HCT116 (cell line): ENCODE measurements at regions not wholly inside any gene's neighbourhood (a gene's known extent, or its start where the extent isn't known, plus 50 kb on each side); places are given as distances from the start of the nearest gene placed in this dataset.

Experiments used
- ATAC-seq: fragments of 200-7000 bp; cut with Tn5 transposase; 2 replicates; pipeline ENCODE4 v1.9.1; 2020; ENCODE audit warnings: mild to moderate bottlenecking, moderate library complexity
- BruUV-seq: library from RNA; stranded (reverse); fragments of 400-500 nt; replicated peaks from 2 replicates; lab custom pipeline; 2021; lab: Mats Ljungman, UMichigan
- CTCF ChIA-PET: fragments of 300-600 bp; sonication (Branson Sonifier 250); formaldehyde crosslinking; loops from one replicate; lab custom pipeline; 2021; ENCODE audit warnings: antibody characterized with exemption; lab: Charles Lee
- POLR2A ChIA-PET: fragments of 300-600, 350-600 bp; sonication (Branson Sonifier 250); formaldehyde crosslinking; loops from one replicate; lab custom pipeline; 2021; ENCODE audit warnings: antibody characterized with exemption; lab: Charles Lee
- RAD21 ChIA-PET, 2 experiments: fragments of 300-600 bp; sonication (Branson Sonifier 250); formaldehyde crosslinking; loops; one replicate each; lab custom pipeline; 2023; ENCODE audit warnings: low total read pairs in 2 of 2; ENCODE audit not compliant: uncharacterized antibody in 2 of 2, unreplicated experiment in 2 of 2, low non-redundant PET in 1 of 2; lab: Charles Lee
- DNase-seq: peaks from one replicate; pipeline ENCODE4 v3.0.0-alpha.2; 2010; ENCODE audit warnings: low read depth, low spot score
- H2AFZ ChIP-seq: fragments of 200-600 bp; shearing (Covaris generic), sonication (generic); 2 replicates; pipeline ENCODE4 v1.6.1; 2017; ENCODE audit warnings: low read depth, mixed run types, mixed read lengths, antibody characterized with exemption, low read length; ENCODE audit not compliant: poor library complexity, severe bottlenecking
- H3K27ac ChIP-seq: 2 replicates; pipeline ENCODE4 v1.5.1; 2012; ENCODE audit warnings: low read depth, low read length
- H3K27me3 ChIP-seq: fragments of 200-600 bp; sonication (generic); 2 replicates; pipeline ENCODE4 v1.6.1; 2016; ENCODE audit warnings: mixed run types, low read length, mixed read lengths; ENCODE audit not compliant: insufficient read depth
- H3K36me3 ChIP-seq, 2 experiments: fragments of 200-500 bp in 1 of 2; fragments of 200-600 bp in 1 of 2; sonication (Bioruptor generic) in 1 of 2; sonication (generic) in 1 of 2; 2 replicates each; pipeline versions ENCODE4 v1.5.1 to v1.6.1; 2014 to 2016; ENCODE audit warnings: low read length in 2 of 2, inconsistent platforms in 1 of 2, mixed read lengths in 1 of 2, mixed run types in 1 of 2; ENCODE audit not compliant: insufficient read depth in 2 of 2, control insufficient read depth in 1 of 2
- H3K4me1 ChIP-seq, 2 experiments: fragments of 200-600 bp in 1 of 2; sonication (generic) in 1 of 2; 2 replicates each; pipeline versions ENCODE4 v1.5.1 to v1.6.1; 2012 to 2017; ENCODE audit warnings: low read length in 2 of 2, inconsistent platforms in 1 of 2, mild to moderate bottlenecking in 1 of 2, mixed read lengths in 1 of 2, mixed run types in 1 of 2, moderate library complexity in 1 of 2; ENCODE audit not compliant: insufficient read depth in 2 of 2, control insufficient read depth in 1 of 2
- H3K4me2 ChIP-seq: fragments of 200-600 bp; sonication (generic); 2 replicates; pipeline ENCODE4 v1.6.1; 2017; ENCODE audit warnings: mixed run types, low read length, mixed read lengths
- H3K4me3 ChIP-seq, 2 experiments: fragments of 200-600 bp in 1 of 2; sonication (generic) in 1 of 2; replicated peaks in 1 of 2; 2 replicates each; pipeline ENCODE4 v1.5.1; 2011 to 2016; ENCODE audit warnings: low read length in 2 of 2, control low read depth in 1 of 2, low read depth in 1 of 2, mild to moderate bottlenecking in 1 of 2, mixed read lengths in 1 of 2, mixed run types in 1 of 2
- H3K79me2 ChIP-seq: fragments of 200-600 bp; sonication (generic); 2 replicates; pipeline ENCODE4 v1.6.1; 2017; ENCODE audit warnings: mild to moderate bottlenecking, mixed run types, low read length, moderate library complexity, mixed read lengths; ENCODE audit not compliant: insufficient read depth
- H3K9ac ChIP-seq: fragments of 200-600 bp; sonication (generic); 2 replicates; pipeline ENCODE4 v1.6.1; 2016; ENCODE audit warnings: low read length, mixed read lengths
- H3K9me2 ChIP-seq: fragments of 200-600 bp; sonication (generic), shearing (Covaris generic); 2 replicates; pipeline ENCODE4 v1.6.1; 2017; ENCODE audit warnings: mixed run types, mild to moderate bottlenecking, moderate library complexity; ENCODE audit not compliant: insufficient read depth
- H3K9me3 ChIP-seq, 2 experiments: fragments of 200-500 bp in 1 of 2; fragments of 200-600 bp in 1 of 2; sonication (Bioruptor generic) in 1 of 2; sonication (generic) in 1 of 2; 2 replicates each; pipeline ENCODE4 v1.6.1; 2014 to 2017; ENCODE audit warnings: low read length in 2 of 2, mixed read lengths in 2 of 2, inconsistent platforms in 1 of 2, low read depth in 1 of 2, mild to moderate bottlenecking in 1 of 2, mixed run types in 1 of 2, moderate library complexity in 1 of 2; ENCODE audit not compliant: control insufficient read depth in 1 of 2, insufficient read depth in 1 of 2
- H4K20me1 ChIP-seq: fragments of 200-600 bp; sonication (generic), shearing (Covaris generic); 2 replicates; pipeline ENCODE4 v1.6.1; 2017; ENCODE audit warnings: mixed run types, mild to moderate bottlenecking, moderate library complexity; ENCODE audit not compliant: insufficient read depth
- CBX3 ChIP-seq: IDR thresholded peaks from 2 replicates; pipeline ENCODE4 v1.6.1; 2012; ENCODE audit warnings: low read depth
- CTCF ChIP-seq, 3 experiments: fragments of 200-600 bp in 1 of 3; sonication (generic) in 1 of 3; IDR thresholded peaks in 2 of 3; conservative IDR thresholded peaks in 1 of 3; 2 replicates each; pipeline ENCODE4 v1.5.1; 2012 to 2017; ENCODE audit warnings: low read depth in 2 of 3, low read length in 2 of 3, antibody characterized with exemption in 1 of 3, borderline replicate concordance in 1 of 3, control low read depth in 1 of 3, mild to moderate bottlenecking in 1 of 3, mixed read lengths in 1 of 3, mixed run types in 1 of 3, moderate library complexity in 1 of 3; ENCODE audit not compliant: insufficient read depth in 1 of 3
- EGR1 ChIP-seq: IDR thresholded peaks from 2 replicates; pipeline ENCODE4 v1.6.1; 2012; ENCODE audit warnings: low read depth
- EZH2 ChIP-seq: fragments of 200-600 bp; sonication (generic); IDR thresholded peaks from 2 replicates; pipeline ENCODE4 v1.6.1; 2017; ENCODE audit warnings: antibody characterized with exemption, mixed run types
- RAD21 ChIP-seq: IDR thresholded peaks from 2 replicates; pipeline ENCODE4 v1.6.1; 2012; ENCODE audit warnings: low read depth, mild to moderate bottlenecking
- REST ChIP-seq: IDR thresholded peaks from 2 replicates; pipeline ENCODE4 v1.6.1; 2012; ENCODE audit warnings: low read depth
- SIN3A ChIP-seq: IDR thresholded peaks from 2 replicates; pipeline ENCODE4 v1.6.1; 2012; ENCODE audit warnings: low read depth
- TCF7L2 ChIP-seq: IDR thresholded peaks from 2 replicates; pipeline ENCODE4 v1.7.0; 2011; ENCODE audit warnings: borderline replicate concordance, inconsistent platforms; ENCODE audit not compliant: insufficient read depth, insufficient read length; ENCODE audit errors: extremely low read depth
- ZBTB33 ChIP-seq: IDR thresholded peaks from 2 replicates; pipeline ENCODE4 v1.6.1; 2011; ENCODE audit warnings: mild to moderate bottlenecking, low read length, moderate library complexity; ENCODE audit not compliant: insufficient replicate concordance; ENCODE audit errors: extremely low read depth
- ZFX ChIP-seq: fragments of 450-650 bp; IDR thresholded peaks from 2 replicates; pipeline ENCODE4 v1.6.1; 2017
- ZNF274 ChIP-seq: fragments of 200-500 bp; sonication (Bioruptor generic); IDR thresholded peaks from 2 replicates; pipeline ENCODE4 v1.6.1; 2014; ENCODE audit warnings: mild to moderate bottlenecking, low read depth, low read length, inconsistent platforms
- intact Hi-C: fragments of 100-400 bp; cut with micrococcal nuclease; formaldehyde crosslinking; loops from 2 replicates; pipeline ENCODE4 v1.10.0; 2022

- ATAC-seq: no peak
- no peaks in the 10 kb centered on the region for H3K27me3 ChIP-seq
- no TSS peak for BruUV-seq
Observed at GRCh38 chr1:187054862-187055757, 226.4 kb downstream of the PLA2G4A start.

More at GRCh38 chr1:187054862-187055757, 226.4 kb downstream of the PLA2G4A start:
- Histone ChIP-seq H3K36me3 (no peaks in the 10 kb centered on the region), H2AFZ (no peak overlapping the region), H3K4me3 (no peak overlapping the region), H4K20me1 (no peaks in the 10 kb centered on the region), H3K4me1 (no peaks in the 10 kb centered on the region), H3K79me2 (no peaks in the 10 kb centered on the region), H3K4me2 (no peak overlapping the region), H3K9me3 (no peaks in the 10 kb centered on the region), H3K9ac (no peak overlapping the region), H3K27ac (no peak overlapping the region), H3K9me2 (no peaks in the 10 kb centered on the region)
- DNase-seq: no peak
- CTCF ChIA-PET: no interaction called here
- RAD21 ChIA-PET: no interaction called here
- POLR2A ChIA-PET: no interaction called here
- intact Hi-C loops: loop anchor here (10.0 kb wide), 2 partner anchors 350 to 1880 kb away; no protein-coding TSS in a partner anchor
- no peak for TF ChIP-seq SIN3A
- TF ChIP-seq ZNF274: no peak
- TF ChIP-seq EZH2: no peak
- no peak for TF ChIP-seq TCF7L2
- TF ChIP-seq ZBTB33: no peak
- no peak for TF ChIP-seq RAD21
- TF ChIP-seq CBX3: no peak
- TF ChIP-seq CTCF (IDR thresholded peaks at IDR 0.05 in 2 of 3, conservative IDR thresholded peaks at IDR 0.05 in 1 of 3; ENCODE audit: borderline replicate concordance in 1 of 3, insufficient read depth in 1 of 3, low read depth in 2 of 3, low read length in 2 of 3): no peak
- TF ChIP-seq REST: no peak
- TF ChIP-seq EGR1: no peak
- TF ChIP-seq ZFX: no peak
- TF ChIP-seq, all 23 proteins: peak for 0
